AG04450 (cell line): ENCODE measurements at regions not wholly inside any gene's neighbourhood (a gene's known extent, or its start where the extent isn't known, plus 50 kb on each side); places are given as distances from the start of the nearest gene placed in this dataset.
"Not testable (repeated sequence)": the region's sequence is repeated elsewhere in the genome, so short reads cannot be mapped to it uniquely, and the experiment has no call there.

ENCODE experiments used
- CTCF ChIA-PET: fragments of 300-600, 350-600 bp; formaldehyde crosslinking; extraction: SDS; loops from one replicate; lab custom pipeline; 2022; ENCODE audit warnings: antibody characterized with exemption, inconsistent platforms; lab: Charles Lee
- POLR2A ChIA-PET: fragments of 350-600 bp; formaldehyde crosslinking; extraction: SDS; loops from one replicate; lab custom pipeline; 2021; ENCODE audit warnings: antibody characterized with exemption, inconsistent platforms; lab: Yijun Ruan, JAX
- DNase-seq: peaks from one replicate; pipeline ENCODE4 v3.0.0-alpha.2; 2011; ENCODE audit warnings: low read depth, low spot score
- H3K27ac ChIP-seq: one replicate; pipeline ENCODE4 v1.5.1; 2012; ENCODE audit warnings: low read depth, low read length, control low read depth
- H3K27me3 ChIP-seq: one replicate; pipeline ENCODE4 v1.6.0; 2012; ENCODE audit warnings: low read length; ENCODE audit not compliant: control insufficient read depth, insufficient read depth
- H3K4me3 ChIP-seq: 2 replicates; pipeline ENCODE4 v1.5.1; 2011; ENCODE audit warnings: mild to moderate bottlenecking, low read depth, low read length, control low read depth
- H3K9me3 ChIP-seq: 2 replicates; pipeline ENCODE4 v1.5.1; 2012; ENCODE audit warnings: low read length; ENCODE audit not compliant: control insufficient read depth, insufficient read depth
- TF ChIP-seq, protein P1 (sequence below): IDR thresholded peaks from 2 replicates; pipeline ENCODE4 v1.5.1; 2011; ENCODE audit warnings: low read depth, low read length, control low read depth, inconsistent platforms

GRCh38 chr9:104999136-104999535 is 71.2 kb upstream of the ABCA1 start:
- TF ChIP-seq, protein P1, sequence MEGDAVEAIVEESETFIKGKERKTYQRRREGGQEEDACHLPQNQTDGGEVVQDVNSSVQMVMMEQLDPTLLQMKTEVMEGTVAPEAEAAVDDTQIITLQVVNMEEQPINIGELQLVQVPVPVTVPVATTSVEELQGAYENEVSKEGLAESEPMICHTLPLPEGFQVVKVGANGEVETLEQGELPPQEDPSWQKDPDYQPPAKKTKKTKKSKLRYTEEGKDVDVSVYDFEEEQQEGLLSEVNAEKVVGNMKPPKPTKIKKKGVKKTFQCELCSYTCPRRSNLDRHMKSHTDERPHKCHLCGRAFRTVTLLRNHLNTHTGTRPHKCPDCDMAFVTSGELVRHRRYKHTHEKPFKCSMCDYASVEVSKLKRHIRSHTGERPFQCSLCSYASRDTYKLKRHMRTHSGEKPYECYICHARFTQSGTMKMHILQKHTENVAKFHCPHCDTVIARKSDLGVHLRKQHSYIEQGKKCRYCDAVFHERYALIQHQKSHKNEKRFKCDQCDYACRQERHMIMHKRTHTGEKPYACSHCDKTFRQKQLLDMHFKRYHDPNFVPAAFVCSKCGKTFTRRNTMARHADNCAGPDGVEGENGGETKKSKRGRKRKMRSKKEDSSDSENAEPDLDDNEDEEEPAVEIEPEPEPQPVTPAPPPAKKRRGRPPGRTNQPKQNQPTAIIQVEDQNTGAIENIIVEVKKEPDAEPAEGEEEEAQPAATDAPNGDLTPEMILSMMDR = no peak
- Histone ChIP-seq H3K9me3 (no peaks in the 10 kb centered on the region), H3K27ac (no peak overlapping the region), H3K4me3 (no peak overlapping the region), H3K27me3 (no peaks in the 10 kb centered on the region)
- ChIA-PET CTCF (interaction anchor here (1.2 to 1.3 kb wide), 2 partner anchors 72 to 416 kb away, joined by 3 read pairs; no protein-coding TSS in a partner anchor), POLR2A (no interaction called here)
- DNase-seq = no peak

DNA sequence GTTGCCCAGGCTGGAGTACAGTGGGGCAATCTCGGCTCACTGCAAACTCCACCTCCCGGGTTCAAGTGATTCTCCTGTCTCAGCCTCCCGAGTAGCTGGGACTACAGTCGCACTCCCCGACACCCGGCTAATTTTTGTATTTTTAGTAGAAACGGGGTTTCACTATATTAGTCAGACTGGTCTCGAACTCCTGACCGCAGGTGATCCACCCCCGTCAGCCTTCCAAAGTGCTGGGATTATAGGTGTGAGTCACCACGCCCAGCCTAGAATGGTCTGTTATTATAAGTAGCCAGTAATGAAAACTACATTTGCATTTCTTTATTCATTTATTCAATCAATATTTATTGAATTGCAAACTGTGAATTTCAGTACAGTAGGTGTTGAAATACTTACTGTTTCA is 72.6 kb upstream of the ABCA1 start:
- H3K27me3 ChIP-seq, DNase-seq, H3K9me3 ChIP-seq, CTCF ChIA-PET, H3K4me3 ChIP-seq, POLR2A ChIA-PET, H3K27ac ChIP-seq: not testable (repeated sequence)

DNA sequence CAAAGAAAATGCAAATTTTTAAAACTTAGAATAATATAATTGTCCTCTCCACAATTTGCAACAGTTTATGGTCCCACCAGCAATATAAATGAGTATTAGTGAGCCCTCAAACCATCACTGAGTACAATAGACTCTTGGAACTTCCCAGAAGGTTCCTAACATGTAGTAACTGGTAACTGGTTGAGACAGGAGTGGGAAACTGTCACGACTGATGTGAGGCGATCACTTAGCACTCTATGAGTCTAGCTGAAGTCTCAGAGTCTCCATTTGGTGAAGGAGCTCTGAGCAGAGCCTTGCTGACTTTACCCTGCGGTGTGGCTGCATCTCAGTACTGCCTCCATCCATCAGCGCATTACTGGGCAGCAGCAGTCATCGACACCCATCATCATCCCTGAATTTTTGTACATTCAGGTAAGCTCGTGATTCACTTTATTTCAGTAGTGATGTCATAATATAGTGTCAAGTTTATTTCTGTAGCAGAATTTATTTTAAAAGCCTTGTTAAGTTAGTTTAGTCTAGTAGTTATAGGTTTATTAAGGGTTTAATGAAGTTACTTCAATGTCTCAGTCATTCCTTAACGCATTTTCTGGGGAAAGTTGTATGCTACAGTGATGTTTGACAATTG is 76.6 kb upstream of the ABCA1 start:
- Histone ChIP-seq H3K27me3 (no peaks in the 10 kb centered on the region), H3K9me3 (no peaks in the 10 kb centered on the region), H3K4me3 (no peak overlapping the region), H3K27ac (no peak overlapping the region)
- CTCF ChIA-PET = no interaction called here
- POLR2A ChIA-PET = no interaction called here
- DNase-seq = no peak
- TF ChIP-seq, protein P1 = no peak

- CTCF ChIA-PET = no interaction called here
- Histone ChIP-seq H3K27me3 (no peaks in the 10 kb centered on the region), H3K27ac (no peak overlapping the region), H3K9me3 (no peaks in the 10 kb centered on the region), H3K4me3 (no peak overlapping the region)
- POLR2A ChIA-PET = no interaction called here
- TF ChIP-seq, protein P1 = no peak
- no peak for DNase-seq
Observed at GRCh38 chr9:105005186-105005585, 77.2 kb upstream of the ABCA1 start.

GRCh38 chr9:105006514-105006913 is 78.6 kb upstream of the ABCA1 start:
- DNase-seq = no peak
- no peak overlapping the region for H3K27ac ChIP-seq
- H3K27me3 ChIP-seq = no peaks in the 10 kb centered on the region
- TF ChIP-seq, protein P1 = no peak
- H3K4me3 ChIP-seq = no peak overlapping the region
- no peaks in the 10 kb centered on the region for H3K9me3 ChIP-seq
- ChIA-PET POLR2A (no interaction called here), CTCF (no interaction called here)
